Naive B cell (primary cell): ENCODE measurements at regions not wholly inside any gene's neighbourhood (a gene's known extent, or its start where the extent isn't known, plus 50 kb on each side); places are given as distances from the start of the nearest gene placed in this dataset.
"Not testable (repeated sequence)": the region's sequence is repeated elsewhere in the genome, so short reads cannot be mapped to it uniquely, and the experiment has no call there.

ENCODE experiments used
- ATAC-seq, 2 donors: fragments of 150-1000 bp; cut with Tn5 transposase; 2 replicates each; pipeline ENCODE4 v1.10.0; 2021; ENCODE audit warnings: low read depth in 2 of 2, mild to moderate bottlenecking in 2 of 2, moderate library complexity in 2 of 2
- DNase-seq: peaks from one replicate; pipeline ENCODE4 v3.0.0; 2022
- H3K27ac Mint-ChIP-seq, 6 donors: one replicate each; pipeline ENCODE4 v1.8.0; 2020 to 2022; ENCODE audit warnings: mild to moderate bottlenecking in 6 of 6, mixed read lengths in 6 of 6, moderate library complexity in 5 of 6, inconsistent platforms in 2 of 6
- H3K27me3 Mint-ChIP-seq, 3 donors: one replicate each; pipeline ENCODE4 v1.8.0; 2021 to 2022; ENCODE audit warnings: mixed read lengths in 3 of 3, mild to moderate bottlenecking in 1 of 3
- H3K36me3 Mint-ChIP-seq, 2 donors: one replicate each; pipeline ENCODE4 v1.8.0; 2020 to 2022; ENCODE audit warnings: mixed read lengths in 2 of 2, inconsistent platforms in 1 of 2, mild to moderate bottlenecking in 1 of 2
- H3K4me1 Mint-ChIP-seq, 3 donors: one replicate each; pipeline ENCODE4 v1.8.0; 2020 to 2022; ENCODE audit warnings: mixed read lengths in 3 of 3, inconsistent platforms in 1 of 3, mild to moderate bottlenecking in 1 of 3, moderate library complexity in 1 of 3
- H3K4me3 Mint-ChIP-seq, 8 donors: one replicate each; pipeline ENCODE4 v1.8.0; 2020 to 2022; ENCODE audit warnings: mild to moderate bottlenecking in 8 of 8, mixed read lengths in 8 of 8, moderate library complexity in 8 of 8, inconsistent platforms in 2 of 8
- H3K9me3 Mint-ChIP-seq, 7 donors: one replicate each; pipeline ENCODE4 v1.8.0; 2020 to 2022; ENCODE audit warnings: mixed read lengths in 7 of 7, mild to moderate bottlenecking in 5 of 7, inconsistent platforms in 2 of 7, moderate library complexity in 1 of 7

- H3K27ac Mint-ChIP-seq, DNase-seq, H3K4me1 Mint-ChIP-seq, H3K27me3 Mint-ChIP-seq, H3K4me3 Mint-ChIP-seq, ATAC-seq, H3K36me3 Mint-ChIP-seq, H3K9me3 Mint-ChIP-seq: not testable (repeated sequence)
These were observed 249.2 kb upstream of the NBPF12 start for GRCh38 chr1:146688893-146689292.

DNA sequence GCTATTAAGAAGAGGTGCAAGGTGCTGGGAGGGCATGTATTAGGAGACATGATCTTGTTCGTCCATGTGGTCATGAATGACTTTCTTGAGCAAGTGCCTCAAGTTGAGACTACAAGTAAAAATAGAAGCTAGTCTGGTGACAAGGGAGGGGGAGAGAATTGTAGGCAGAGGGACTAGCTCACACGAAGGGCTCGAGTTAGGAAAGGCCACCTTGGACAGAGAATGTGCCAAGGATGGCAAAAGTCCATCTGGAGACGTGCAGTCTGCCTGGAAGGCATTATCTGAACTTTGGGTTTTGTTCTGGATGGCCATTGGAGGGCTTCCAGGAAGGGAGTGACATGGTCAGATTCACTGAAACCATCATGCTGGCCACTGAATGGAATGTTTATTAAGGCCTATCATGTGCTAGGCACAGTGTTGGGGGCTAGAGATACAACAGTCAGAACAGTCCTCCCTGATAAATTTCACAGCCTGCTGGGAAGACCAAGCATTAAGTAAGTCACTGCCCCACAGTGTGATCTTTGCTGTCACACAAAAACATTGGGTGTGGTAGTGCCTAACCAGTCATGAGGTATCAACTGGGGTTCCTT, 251.3 kb upstream of the NBPF12 start:
- DNase-seq, H3K27me3 Mint-ChIP-seq, H3K36me3 Mint-ChIP-seq, H3K9me3 Mint-ChIP-seq, H3K27ac Mint-ChIP-seq, H3K4me1 Mint-ChIP-seq, H3K4me3 Mint-ChIP-seq, ATAC-seq: not testable (repeated sequence)

DNA sequence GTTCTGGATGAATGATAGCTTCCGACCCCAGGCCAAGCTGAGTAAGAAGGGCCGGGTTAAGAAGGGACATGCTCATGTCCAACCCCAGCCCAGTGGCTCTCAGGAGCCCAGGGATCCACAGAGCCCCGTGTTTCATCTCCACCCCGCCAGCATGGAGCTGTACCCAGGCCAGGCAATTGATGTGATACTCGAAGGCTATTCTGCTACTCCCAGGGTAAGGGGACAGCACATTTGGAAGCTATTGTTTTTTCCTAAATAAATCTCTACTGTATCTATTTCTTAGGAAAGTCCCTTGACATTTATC, 255.0 kb upstream of the NBPF12 start:
- H3K4me1 Mint-ChIP-seq, H3K4me3 Mint-ChIP-seq, DNase-seq, H3K27ac Mint-ChIP-seq, H3K9me3 Mint-ChIP-seq, ATAC-seq, H3K27me3 Mint-ChIP-seq, H3K36me3 Mint-ChIP-seq: not testable (repeated sequence)

DNA sequence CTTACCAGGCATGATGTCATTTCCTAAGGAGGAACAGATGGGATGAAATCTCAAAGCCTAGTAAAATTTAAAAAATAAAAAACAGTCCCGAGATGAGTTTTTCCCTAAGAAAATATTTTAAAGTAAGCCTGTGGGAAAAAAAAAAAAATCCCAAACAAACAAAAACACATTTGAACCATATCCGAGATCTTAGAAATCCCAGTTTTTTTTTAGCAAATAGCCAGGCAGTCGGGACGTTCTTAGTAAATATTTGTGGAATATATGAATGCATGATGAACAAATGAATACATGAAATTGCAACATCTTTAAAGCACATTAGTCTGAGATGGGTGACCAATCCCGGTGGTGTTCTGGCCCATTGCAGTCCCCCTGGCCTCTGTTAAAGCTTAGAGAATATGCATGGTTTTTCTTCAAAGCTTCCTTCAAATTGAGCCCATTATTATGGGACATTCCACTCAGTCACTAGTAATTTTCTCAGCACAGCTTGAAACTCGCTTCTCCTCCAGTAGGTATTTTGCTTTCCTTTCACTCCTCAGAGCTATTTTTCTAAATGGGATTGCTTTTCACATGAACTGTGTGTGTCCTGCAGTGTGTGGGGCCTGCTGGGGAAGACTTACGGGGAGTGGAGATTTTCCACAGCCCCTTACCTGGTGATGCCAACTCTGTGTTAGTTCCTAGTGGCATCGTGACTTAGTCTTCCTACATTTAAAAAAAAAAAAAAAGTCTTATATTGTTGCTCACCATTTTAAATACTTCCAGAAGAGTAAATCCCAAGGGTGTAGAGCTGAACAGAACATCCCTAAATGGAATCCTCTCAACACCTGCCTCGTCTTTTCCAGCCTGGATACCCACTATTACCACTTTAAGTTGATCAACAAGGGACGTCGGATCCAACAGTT, 255.6 kb upstream of the NBPF12 start:
- not testable (repeated sequence) for H3K27ac Mint-ChIP-seq, DNase-seq, H3K36me3 Mint-ChIP-seq, H3K4me1 Mint-ChIP-seq, H3K9me3 Mint-ChIP-seq, H3K4me3 Mint-ChIP-seq, ATAC-seq, H3K27me3 Mint-ChIP-seq

- not testable (repeated sequence) for DNase-seq, H3K9me3 Mint-ChIP-seq, H3K36me3 Mint-ChIP-seq, H3K4me3 Mint-ChIP-seq, H3K4me1 Mint-ChIP-seq, H3K27me3 Mint-ChIP-seq, H3K27ac Mint-ChIP-seq, ATAC-seq
These were observed 264.3 kb upstream of the NBPF12 start for GRCh38 chr1:146673729-146674299.

GRCh38 chr1:146672608-146673007, 265.5 kb upstream of the NBPF12 start:
- DNase-seq, H3K4me3 Mint-ChIP-seq, H3K4me1 Mint-ChIP-seq, H3K27ac Mint-ChIP-seq, H3K27me3 Mint-ChIP-seq, ATAC-seq, H3K9me3 Mint-ChIP-seq, H3K36me3 Mint-ChIP-seq: not testable (repeated sequence)

DNA sequence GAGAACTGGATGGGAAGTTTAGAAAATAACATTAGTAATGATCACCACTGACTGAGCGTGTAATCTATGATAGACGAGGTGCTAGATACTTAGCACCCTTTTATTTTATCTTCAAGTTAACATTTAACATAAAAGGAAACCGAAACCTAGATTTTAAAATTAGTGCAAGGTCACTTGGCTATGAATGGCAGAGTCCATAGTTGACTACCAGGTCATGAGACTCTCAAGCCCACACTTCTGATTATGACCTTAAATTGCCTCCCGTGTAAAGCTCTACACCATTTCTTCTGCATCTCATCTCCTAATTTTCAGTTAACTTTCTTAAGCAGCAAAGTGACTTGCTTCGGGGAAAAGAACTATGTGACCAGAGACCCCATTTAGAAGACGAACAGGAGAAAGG, 266.5 kb upstream of the NBPF12 start:
- not testable (repeated sequence) for H3K9me3 Mint-ChIP-seq, H3K27me3 Mint-ChIP-seq, H3K27ac Mint-ChIP-seq, ATAC-seq, H3K4me1 Mint-ChIP-seq, H3K36me3 Mint-ChIP-seq, H3K4me3 Mint-ChIP-seq, DNase-seq

DNA sequence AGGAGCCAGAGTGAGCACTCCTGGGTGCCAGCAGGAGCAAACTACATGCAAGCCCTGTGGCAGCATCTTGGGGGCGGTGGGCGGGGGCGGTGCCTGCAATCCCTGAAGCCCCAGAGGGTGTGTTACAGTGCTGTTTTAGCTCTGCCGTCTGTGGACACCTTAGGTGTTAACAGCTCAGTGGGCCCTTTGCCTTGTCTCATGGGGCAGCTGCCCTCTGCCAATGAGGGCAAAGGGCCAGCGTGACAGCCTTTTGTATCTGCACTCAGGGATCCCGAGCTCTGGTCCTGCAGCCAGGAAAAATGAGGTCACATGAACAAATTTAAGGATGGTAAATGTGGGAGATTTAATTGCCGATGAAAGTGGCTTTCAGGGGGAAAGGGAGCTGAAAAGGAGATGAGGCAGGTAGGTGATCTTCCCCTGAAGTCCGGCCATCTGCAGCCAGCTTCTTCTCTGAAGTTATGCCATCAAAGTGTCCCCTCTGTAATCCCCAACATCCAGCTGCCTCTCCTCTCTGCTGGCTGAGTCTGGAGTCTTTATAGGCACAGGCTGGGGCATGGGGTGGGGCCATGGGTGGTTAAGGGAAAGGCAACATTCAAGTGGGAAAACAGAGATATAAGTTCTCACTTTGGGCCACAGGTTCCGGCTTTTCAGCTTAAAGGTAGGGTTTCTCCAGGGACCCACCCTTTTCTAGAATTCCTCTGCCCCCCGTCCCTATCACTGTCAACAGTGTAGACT, 267.1 kb upstream of the NBPF12 start:
- not testable (repeated sequence) for H3K9me3 Mint-ChIP-seq, H3K27ac Mint-ChIP-seq, H3K27me3 Mint-ChIP-seq, H3K4me1 Mint-ChIP-seq, H3K4me3 Mint-ChIP-seq, ATAC-seq, H3K36me3 Mint-ChIP-seq, DNase-seq

DNA sequence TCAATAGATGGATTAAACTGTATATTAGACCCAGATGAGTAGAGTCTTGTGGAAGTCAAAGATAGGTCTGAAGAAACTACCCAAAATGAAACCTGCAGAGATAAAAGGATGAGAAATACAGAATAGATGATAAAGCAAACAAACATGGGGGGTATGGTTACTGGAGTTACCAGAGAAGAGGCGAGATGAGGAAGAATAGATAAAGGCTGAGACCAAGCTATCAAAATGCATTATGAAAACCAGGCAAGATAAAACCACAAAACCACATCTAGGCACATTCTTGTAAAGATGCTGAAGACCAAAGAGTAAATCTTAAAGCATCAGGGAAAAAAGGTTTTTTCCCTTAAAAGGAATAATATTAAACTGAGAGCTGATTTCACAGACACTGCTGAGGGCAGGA, 271.8 kb upstream of the NBPF12 start:
- not testable (repeated sequence) for DNase-seq, H3K9me3 Mint-ChIP-seq, ATAC-seq, H3K27ac Mint-ChIP-seq, H3K36me3 Mint-ChIP-seq, H3K27me3 Mint-ChIP-seq, H3K4me1 Mint-ChIP-seq, H3K4me3 Mint-ChIP-seq

DNA sequence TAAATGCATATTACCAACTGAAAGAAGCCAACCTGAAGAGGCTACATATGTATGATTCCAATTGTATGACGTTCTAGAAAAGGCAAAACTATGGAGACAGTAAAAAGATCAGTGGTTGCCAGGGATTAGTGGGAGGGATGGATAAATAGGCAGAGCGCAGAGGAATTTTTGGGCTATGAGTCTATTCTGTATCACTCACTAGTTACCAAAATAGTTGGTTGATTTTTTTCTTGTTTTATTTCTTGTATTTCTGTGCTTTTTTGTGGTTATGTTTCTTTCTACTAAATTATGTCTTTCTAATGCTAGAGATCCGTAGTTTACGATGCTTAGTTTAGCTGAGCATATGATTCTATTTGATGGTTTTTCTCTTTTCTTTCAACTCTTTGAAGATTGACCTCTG, 277.9 kb upstream of the NBPF12 start:
- not testable (repeated sequence) for H3K9me3 Mint-ChIP-seq, DNase-seq, H3K27me3 Mint-ChIP-seq, H3K4me3 Mint-ChIP-seq, H3K27ac Mint-ChIP-seq, ATAC-seq, H3K36me3 Mint-ChIP-seq, H3K4me1 Mint-ChIP-seq

DNA sequence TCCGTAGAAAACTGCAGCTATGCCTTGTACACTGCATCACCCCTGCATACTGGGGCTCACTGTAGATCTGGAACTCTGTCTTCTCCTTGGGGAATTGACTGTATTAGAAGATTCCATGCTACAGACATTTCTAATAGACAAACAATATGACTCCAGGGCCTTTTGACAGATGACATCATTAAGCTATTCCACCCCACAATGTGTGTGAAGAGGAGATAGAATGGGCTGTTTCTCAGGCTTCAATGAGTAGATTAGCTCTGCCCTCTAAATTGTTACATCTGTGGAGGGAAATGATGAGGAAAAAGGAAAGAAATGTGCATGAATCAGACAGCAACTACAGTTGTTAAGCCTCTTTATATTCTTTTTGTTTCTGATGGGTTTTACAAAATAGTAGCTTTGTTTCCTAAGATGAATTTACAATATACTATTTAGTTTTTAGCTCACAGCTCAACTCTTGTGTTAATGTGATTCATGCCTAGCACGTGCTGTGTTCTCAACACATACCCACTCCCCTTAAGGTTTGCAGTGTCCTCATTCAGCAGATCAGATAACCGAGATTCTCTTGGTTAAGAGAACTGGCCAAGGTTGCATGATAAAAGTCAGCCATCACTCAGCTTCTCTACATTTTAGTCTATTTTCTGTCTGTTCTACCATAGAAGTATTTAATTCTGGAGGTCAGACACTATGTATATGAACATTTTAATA, 281.6 kb upstream of the NBPF12 start:
- not testable (repeated sequence) for H3K4me1 Mint-ChIP-seq, H3K4me3 Mint-ChIP-seq, H3K27ac Mint-ChIP-seq, ATAC-seq, DNase-seq, H3K9me3 Mint-ChIP-seq, H3K27me3 Mint-ChIP-seq, H3K36me3 Mint-ChIP-seq

DNA sequence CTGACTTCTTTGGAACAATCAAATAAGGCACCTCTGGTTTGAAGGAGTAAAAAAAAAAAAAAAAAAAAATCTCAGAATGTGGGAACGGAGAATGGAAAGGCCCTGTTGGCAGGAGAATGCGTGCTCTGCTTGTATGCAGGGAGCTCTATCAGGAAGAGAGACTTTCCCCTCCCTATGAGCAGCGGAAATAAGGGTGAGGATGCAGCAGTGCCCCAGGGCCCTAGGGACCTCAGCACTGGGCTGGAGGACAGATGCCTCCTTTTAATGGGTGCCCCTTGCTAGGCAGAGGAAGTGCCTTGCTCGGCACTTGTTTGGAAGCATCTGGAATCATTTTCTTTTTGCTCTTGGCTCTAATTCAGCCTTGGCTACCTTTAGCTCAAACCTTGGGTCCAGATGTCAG, 283.4 kb upstream of the NBPF12 start:
- H3K27ac Mint-ChIP-seq, ATAC-seq, H3K4me3 Mint-ChIP-seq, H3K9me3 Mint-ChIP-seq, H3K27me3 Mint-ChIP-seq, H3K36me3 Mint-ChIP-seq, DNase-seq, H3K4me1 Mint-ChIP-seq: not testable (repeated sequence)

DNA sequence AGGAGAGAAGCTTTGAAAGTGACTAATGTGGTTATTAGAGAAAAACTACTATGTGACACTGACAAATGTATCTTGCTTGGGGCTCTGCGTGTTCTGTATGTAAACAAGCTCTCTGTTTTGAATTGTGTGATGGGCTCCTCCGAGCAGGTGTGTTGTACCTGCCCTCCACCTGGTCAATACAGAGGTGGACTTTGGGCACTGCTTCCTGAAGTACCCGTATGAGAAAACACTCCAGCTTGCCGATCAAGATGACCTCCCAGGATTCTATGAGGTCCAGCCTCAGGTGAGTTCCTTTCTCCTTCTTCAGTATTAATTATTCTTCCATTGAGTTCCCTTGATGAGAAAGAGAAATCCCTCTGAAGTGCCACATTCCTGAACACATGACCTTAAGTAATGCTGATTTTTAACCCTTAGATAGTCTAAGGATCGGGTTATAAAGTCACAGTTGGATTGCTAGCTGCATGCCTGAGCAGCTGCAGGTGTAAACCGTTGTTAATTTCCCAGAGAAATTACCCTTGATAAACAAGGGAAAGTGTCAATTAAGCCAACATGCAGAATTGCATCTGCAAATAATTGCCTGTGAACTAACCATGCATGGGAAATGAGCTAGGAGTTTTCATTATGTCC, 292.0 kb upstream of the NBPF12 start:
- H3K36me3 Mint-ChIP-seq, ATAC-seq, H3K27ac Mint-ChIP-seq, H3K9me3 Mint-ChIP-seq, H3K4me1 Mint-ChIP-seq, DNase-seq, H3K4me3 Mint-ChIP-seq, H3K27me3 Mint-ChIP-seq: not testable (repeated sequence)
